ENCODE measurements at regions not wholly inside any gene's neighbourhood (a gene's known extent, or its start where the extent isn't known, plus 50 kb on each side); places are given as distances from the start of the nearest gene placed in this dataset.
A peak's percentile ranks its signal among the peaks of the same experiment; 100 is the strongest.
"Not testable (repeated sequence)": the region's sequence is repeated elsewhere in the genome, so short reads cannot be mapped to it uniquely, and the experiment has no call there.

DNA sequence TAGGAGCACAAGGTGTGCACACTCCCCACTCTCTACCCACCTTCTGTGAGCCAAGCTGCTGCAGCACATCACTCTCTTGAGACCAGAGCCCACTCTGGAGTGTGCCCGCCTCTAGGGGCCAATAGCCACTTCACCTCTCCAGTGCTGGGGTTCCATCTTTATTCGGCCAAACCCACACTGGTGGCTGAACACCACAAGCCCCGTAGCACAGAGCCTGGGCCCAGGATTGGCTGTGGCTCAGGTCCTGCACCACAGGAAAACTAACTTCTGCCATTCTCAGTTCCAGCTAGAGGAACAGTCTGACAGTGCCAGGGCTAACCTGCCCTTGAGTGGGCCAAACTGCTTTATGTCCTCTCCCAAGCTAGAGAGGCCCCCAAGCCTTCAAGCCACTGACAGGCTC is 111.0 kb upstream of the TOX3 start:
- intact Hi-C loops (cut with DNase I) = no loop called here
- H3K36me3 ChIP-seq = no peaks in the 10 kb centered on the region
- WGBS = 93% methylated on average over 3 of the region's 3 CpGs

GRCh38 chr16:52655916-52656315 is 109.0 kb upstream of the TOX3 start:
- H3K4me3 ChIP-seq; H3K27me3 ChIP-seq; H3K27ac ChIP-seq (replicated peaks in 1 of 4); H3K4me1 ChIP-seq; intact Hi-C loops (cut with DNase I); H3K36me3 ChIP-seq: not testable (repeated sequence)
- peak; percentile 53 for DNase-seq (ENCODE audit: extremely low spot score)
- peaks cover 0 to 24% (median 19%) of the 10 kb centered on the region in 4 donors for H3K9me3 ChIP-seq
- 70% methylated on average over 7 of the region's 7 CpGs for whole genome bisulfite sequencing

More for the DNA sequence above, 111.0 kb upstream of the TOX3 start:
- DNase-seq (ENCODE audit: extremely low spot score) = peak; percentile 68
- Histone ChIP-seq H3K9me3 (peaks cover 0 to 38% (median 22%) of the 10 kb centered on the region in 4 donors), H3K4me3 (no peak overlapping the region), H3K27me3 (no peaks in the 10 kb centered on the region), H3K4me1 (no peaks in the 10 kb centered on the region), H3K27ac (replicated peaks in 1 of 4) (no peak overlapping the region)
- no peak for TF ChIP-seq EP300 (IDR thresholded peaks at IDR 0.05)
- no peak for TF ChIP-seq CTCF (IDR thresholded peaks at IDR 0.05)
- TF ChIP-seq POLR2A (IDR thresholded peaks at IDR 0.05; ENCODE audit: low read depth) = no peak
- no peak for TF ChIP-seq POLR2AphosphoS5 (IDR thresholded peaks at IDR 0.05)

- H3K4me3 ChIP-seq; intact Hi-C loops (cut with DNase I); H3K4me1 ChIP-seq; H3K27me3 ChIP-seq; H3K27ac ChIP-seq (replicated peaks in 1 of 4); H3K36me3 ChIP-seq: not testable (repeated sequence)
- 93% methylated on average over 17 of the region's 17 CpGs for WGBS
- DNase-seq (ENCODE audit: extremely low spot score) = peak; percentile 72
- peaks cover 0 to 16% (median 12%) of the 10 kb centered on the region in 4 donors for H3K9me3 ChIP-seq
Observed at GRCh38 chr16:52655156-52655555, 108.2 kb upstream of the TOX3 start.

DNA sequence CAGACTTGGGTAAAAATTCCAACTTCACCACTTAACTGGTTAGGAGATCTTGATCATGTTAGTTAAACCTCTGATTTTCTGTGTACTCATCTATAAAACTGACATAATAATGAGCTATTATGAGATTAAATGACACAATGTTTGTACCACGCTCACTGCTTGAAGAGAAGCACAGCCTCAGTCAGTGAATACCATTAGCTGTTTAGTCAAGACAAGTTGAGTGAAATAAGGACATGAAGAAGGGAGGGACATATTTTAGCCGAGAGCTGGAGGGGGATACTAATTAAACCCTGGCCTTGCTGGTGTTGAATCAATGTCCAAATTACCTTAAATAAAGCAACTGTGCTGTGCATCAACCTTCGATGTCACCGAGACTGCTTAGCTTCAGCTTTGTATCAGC is 105.1 kb upstream of the TOX3 start:
- no peak overlapping the region for H3K4me3 ChIP-seq

DNA sequence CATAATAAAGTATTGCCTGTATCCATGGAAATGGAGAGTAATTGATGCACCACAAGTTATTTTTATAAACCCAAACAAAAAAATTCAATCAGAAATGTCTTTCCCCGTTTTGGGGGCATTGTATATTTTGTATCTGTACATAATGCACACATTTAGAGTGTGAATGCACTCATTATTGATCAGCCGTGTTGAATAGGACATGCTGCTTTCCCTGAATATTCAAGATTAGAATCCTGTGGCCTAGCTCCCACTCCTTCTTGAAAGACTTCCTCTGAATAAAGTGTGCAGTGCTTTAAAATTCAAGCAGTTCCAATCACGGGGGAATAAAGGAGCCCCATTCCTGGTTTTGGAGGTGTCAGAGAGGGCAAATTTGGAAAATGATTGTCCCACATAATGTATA is 103.8 kb upstream of the TOX3 start:
- H3K4me1 ChIP-seq = no peaks in the 10 kb centered on the region
- DNase-seq (ENCODE audit: extremely low spot score) = no peak
- no peak overlapping the region for H3K4me3 ChIP-seq
- 71% methylated on average over 3 of the region's 3 CpGs for whole genome bisulfite sequencing
- no peaks in the 10 kb centered on the region for H3K36me3 ChIP-seq
- intact Hi-C loops (cut with DNase I) = no loop called here
- no peak overlapping the region for H3K27ac ChIP-seq (replicated peaks in 1 of 4)
- TF ChIP-seq POLR2AphosphoS5 (IDR thresholded peaks at IDR 0.05) = no peak
- no peak for TF ChIP-seq POLR2A (IDR thresholded peaks at IDR 0.05; ENCODE audit: low read depth)
- TF ChIP-seq CTCF (IDR thresholded peaks at IDR 0.05) = no peak
- TF ChIP-seq EP300 (IDR thresholded peaks at IDR 0.05) = no peak
- H3K27me3 ChIP-seq = no peaks in the 10 kb centered on the region
- H3K9me3 ChIP-seq = no peaks in the 10 kb centered on the region

More for the DNA sequence above, 105.1 kb upstream of the TOX3 start:
- Histone ChIP-seq H3K9me3 (no peaks in the 10 kb centered on the region), H3K27me3 (no peaks in the 10 kb centered on the region), H3K27ac (replicated peaks in 1 of 4) (no peak overlapping the region), H3K36me3 (no peaks in the 10 kb centered on the region), H3K4me1 (no peaks in the 10 kb centered on the region)
- intact Hi-C loops (cut with DNase I) = no loop called here
- DNase-seq (ENCODE audit: extremely low spot score) = no peak
- 72% methylated on average over 4 of the region's 4 CpGs for WGBS
- TF ChIP-seq CTCF (IDR thresholded peaks at IDR 0.05) = no peak
- no peak for TF ChIP-seq POLR2A (IDR thresholded peaks at IDR 0.05; ENCODE audit: low read depth)
- no peak for TF ChIP-seq POLR2AphosphoS5 (IDR thresholded peaks at IDR 0.05)
- TF ChIP-seq EP300 (IDR thresholded peaks at IDR 0.05) = no peak

DNA sequence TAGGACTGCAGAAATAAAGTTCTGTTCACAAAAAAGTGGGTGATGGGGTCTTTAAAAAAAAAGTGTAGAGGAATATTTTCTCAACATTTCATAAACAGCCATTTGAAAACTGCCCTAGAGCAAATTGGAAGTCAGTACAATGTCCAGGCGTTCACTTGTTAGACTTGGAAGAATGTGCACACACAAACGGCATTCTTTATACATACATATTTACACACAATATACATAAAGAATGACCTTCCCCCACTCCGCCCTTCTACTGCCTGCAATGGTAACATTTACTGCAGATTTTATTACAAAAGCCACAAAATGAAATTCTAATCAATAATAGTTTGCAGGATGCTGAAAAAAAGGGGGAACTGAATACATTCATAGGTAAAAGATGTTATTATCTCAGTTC is 103.4 kb upstream of the TOX3 start:
- H3K9me3 ChIP-seq = no peaks in the 10 kb centered on the region
- no peaks in the 10 kb centered on the region for H3K36me3 ChIP-seq
- DNase-seq (ENCODE audit: extremely low spot score) = peak; percentile 39
- intact Hi-C loops (cut with DNase I) = no loop called here
- TF ChIP-seq POLR2AphosphoS5 (IDR thresholded peaks at IDR 0.05) (no peak), EP300 (IDR thresholded peaks at IDR 0.05) (no peak), POLR2A (IDR thresholded peaks at IDR 0.05; ENCODE audit: low read depth) (no peak), CTCF (IDR thresholded peaks at IDR 0.05) (no peak)
- H3K4me1 ChIP-seq = no peaks in the 10 kb centered on the region
- H3K27ac ChIP-seq (replicated peaks in 1 of 4) = no peak overlapping the region
- no peaks in the 10 kb centered on the region for H3K27me3 ChIP-seq
- WGBS = 70% methylated on average over 3 of the region's 3 CpGs
- no peak overlapping the region for H3K4me3 ChIP-seq
